Vagina (tissue), 2 donors: ENCODE measurements at regions not wholly inside any gene's neighbourhood (a gene's known extent, or its start where the extent isn't known, plus 50 kb on each side); places are given as distances from the start of the nearest gene placed in this dataset.

Experiments
- DNase-seq, 2 donors: peaks; one replicate each; pipeline ENCODE4 v3.0.0-alpha.2; 2017; ENCODE audit errors: extremely low spot score in 2 of 2
- H3K27ac ChIP-seq: fragments of 200-600 bp; sonication (generic); one replicate; pipeline ENCODE4 v1.5.1; 2019
- H3K27me3 ChIP-seq: fragments of 200-600 bp; sonication (generic); one replicate; pipeline ENCODE4 v1.5.1; 2019
- H3K36me3 ChIP-seq, 2 donors: fragments of 200-600 bp; sonication (generic); one replicate each; pipeline ENCODE4 v1.5.1; 2017 to 2019
- H3K4me1 ChIP-seq: fragments of 200-600 bp; sonication (generic); one replicate; pipeline ENCODE4 v1.5.1; 2019
- H3K4me3 ChIP-seq, 2 donors: fragments of 200-600 bp; sonication (generic); 1 replicate in 1 of 2; 2 replicates in 1 of 2; pipeline ENCODE4 v1.5.1; 2016 to 2019
- H3K9me3 ChIP-seq: fragments of 200-600 bp; sonication (generic); one replicate; pipeline ENCODE4 v1.5.1; 2019
- POLR2A ChIP-seq, 2 donors: fragments of 450-650 bp; IDR thresholded peaks; one replicate each; pipeline ENCODE4 v1.6.1; 2017; ENCODE audit warnings: antibody characterized with exemption in 2 of 2, mild to moderate bottlenecking in 2 of 2, moderate library complexity in 2 of 2
- POLR2AphosphoS5 ChIP-seq, 2 donors: sonication (generic); formaldehyde crosslinking; IDR thresholded peaks; one replicate each; pipeline ENCODE4 v1.9.0; 2017; ENCODE audit warnings: antibody characterized with exemption in 2 of 2, mild to moderate bottlenecking in 2 of 2, low read depth in 1 of 2; ENCODE audit not compliant: insufficient read depth in 1 of 2
- intact Hi-C: fragments of 100-400 bp; cut with DNase I; formaldehyde crosslinking; loops from one replicate; pipeline ENCODE4 v1.15.1; 2023
- TF ChIP-seq, protein P1 (sequence below), 3 experiments: fragments of 450-650 bp in 2 of 3; fragments of 200-600 bp in 1 of 3; sonication (generic) in 1 of 3; IDR thresholded peaks; one replicate each; pipeline ENCODE4 v1.5.1; 2017 to 2019; ENCODE audit warnings: antibody characterized with exemption in 3 of 3, mild to moderate bottlenecking in 2 of 3, moderate library complexity in 2 of 3

GRCh38 chr10:108755646-108756045, 1167.7 kb downstream of the XPNPEP1 start:
- TF ChIP-seq POLR2A (IDR thresholded peaks at IDR 0.05) (no peak), POLR2AphosphoS5 (IDR thresholded peaks at IDR 0.05; ENCODE audit: insufficient read depth in 1 of 2, low read depth in 1 of 2) (no peak)
- TF ChIP-seq, protein P1, sequence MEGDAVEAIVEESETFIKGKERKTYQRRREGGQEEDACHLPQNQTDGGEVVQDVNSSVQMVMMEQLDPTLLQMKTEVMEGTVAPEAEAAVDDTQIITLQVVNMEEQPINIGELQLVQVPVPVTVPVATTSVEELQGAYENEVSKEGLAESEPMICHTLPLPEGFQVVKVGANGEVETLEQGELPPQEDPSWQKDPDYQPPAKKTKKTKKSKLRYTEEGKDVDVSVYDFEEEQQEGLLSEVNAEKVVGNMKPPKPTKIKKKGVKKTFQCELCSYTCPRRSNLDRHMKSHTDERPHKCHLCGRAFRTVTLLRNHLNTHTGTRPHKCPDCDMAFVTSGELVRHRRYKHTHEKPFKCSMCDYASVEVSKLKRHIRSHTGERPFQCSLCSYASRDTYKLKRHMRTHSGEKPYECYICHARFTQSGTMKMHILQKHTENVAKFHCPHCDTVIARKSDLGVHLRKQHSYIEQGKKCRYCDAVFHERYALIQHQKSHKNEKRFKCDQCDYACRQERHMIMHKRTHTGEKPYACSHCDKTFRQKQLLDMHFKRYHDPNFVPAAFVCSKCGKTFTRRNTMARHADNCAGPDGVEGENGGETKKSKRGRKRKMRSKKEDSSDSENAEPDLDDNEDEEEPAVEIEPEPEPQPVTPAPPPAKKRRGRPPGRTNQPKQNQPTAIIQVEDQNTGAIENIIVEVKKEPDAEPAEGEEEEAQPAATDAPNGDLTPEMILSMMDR (IDR thresholded peaks at IDR 0.05) = no peak
- Histone ChIP-seq H3K4me1 (no peaks in the 10 kb centered on the region), H3K4me3 (no peak overlapping the region), H3K27me3 (no peaks in the 10 kb centered on the region), H3K27ac (no peak overlapping the region), H3K9me3 (no peaks in the 10 kb centered on the region), H3K36me3 (no peaks in the 10 kb centered on the region)
- intact Hi-C loops = no loop called here
- DNase-seq = no peak

DNA sequence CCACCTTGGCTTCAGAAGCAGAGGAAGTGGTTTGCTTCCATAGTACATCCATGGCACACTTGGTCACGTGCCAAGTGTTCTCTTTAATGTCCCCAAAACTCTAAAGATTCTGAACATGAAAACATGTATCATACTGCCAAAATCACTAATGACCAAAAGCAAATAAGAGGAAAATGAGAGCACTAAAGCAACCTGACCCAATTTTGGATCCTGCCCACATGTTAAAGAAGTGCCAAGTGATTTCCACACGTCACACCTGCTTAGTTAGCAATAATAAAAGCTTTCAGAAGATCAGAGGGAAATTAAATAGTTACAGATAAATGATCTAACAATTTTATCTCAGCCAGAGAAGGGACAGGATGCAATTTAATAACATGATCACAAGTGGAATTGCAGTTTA, 1170.0 kb downstream of the XPNPEP1 start:
- no peaks in the 10 kb centered on the region for H3K4me1 ChIP-seq
- H3K36me3 ChIP-seq = no peaks in the 10 kb centered on the region
- TF ChIP-seq, protein P1 (IDR thresholded peaks at IDR 0.05) = no peak
- no peak for TF ChIP-seq POLR2AphosphoS5 (IDR thresholded peaks at IDR 0.05; ENCODE audit: insufficient read depth in 1 of 2, low read depth in 1 of 2)
- no peak for TF ChIP-seq POLR2A (IDR thresholded peaks at IDR 0.05)
- intact Hi-C loops = no loop called here
- DNase-seq = no peak
- H3K27ac ChIP-seq = no peak overlapping the region
- H3K4me3 ChIP-seq = no peak overlapping the region
- no peaks in the 10 kb centered on the region for H3K9me3 ChIP-seq
- H3K27me3 ChIP-seq = no peaks in the 10 kb centered on the region

DNA sequence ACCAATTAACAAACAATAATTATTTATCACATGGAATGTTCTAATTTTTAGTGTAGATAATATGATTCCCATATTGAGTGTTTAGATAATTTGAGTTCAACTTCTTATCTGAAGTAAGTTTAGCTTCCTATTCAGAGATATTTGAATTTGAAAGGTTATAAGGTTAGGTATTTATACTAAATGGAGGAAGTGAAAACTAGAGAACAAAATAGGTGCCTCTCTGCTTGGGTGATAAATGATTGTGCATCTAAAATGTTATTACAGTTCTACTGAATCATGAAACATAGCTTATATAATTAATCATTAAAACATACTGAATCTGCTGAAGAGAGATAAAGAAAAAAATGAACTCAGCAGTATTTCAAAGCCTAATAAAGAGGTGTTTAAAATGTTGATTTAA, 1174.3 kb downstream of the XPNPEP1 start:
- TF ChIP-seq POLR2AphosphoS5 (IDR thresholded peaks at IDR 0.05; ENCODE audit: insufficient read depth in 1 of 2, low read depth in 1 of 2) (no peak), POLR2A (IDR thresholded peaks at IDR 0.05) (no peak)
- TF ChIP-seq, protein P1 (IDR thresholded peaks at IDR 0.05) = no peak
- Histone ChIP-seq H3K4me3 (no peak overlapping the region), H3K27me3 (no peaks in the 10 kb centered on the region), H3K36me3 (no peaks in the 10 kb centered on the region), H3K4me1 (no peaks in the 10 kb centered on the region), H3K27ac (no peak overlapping the region), H3K9me3 (no peaks in the 10 kb centered on the region)
- intact Hi-C loops = no loop called here
- no peak for DNase-seq

DNA sequence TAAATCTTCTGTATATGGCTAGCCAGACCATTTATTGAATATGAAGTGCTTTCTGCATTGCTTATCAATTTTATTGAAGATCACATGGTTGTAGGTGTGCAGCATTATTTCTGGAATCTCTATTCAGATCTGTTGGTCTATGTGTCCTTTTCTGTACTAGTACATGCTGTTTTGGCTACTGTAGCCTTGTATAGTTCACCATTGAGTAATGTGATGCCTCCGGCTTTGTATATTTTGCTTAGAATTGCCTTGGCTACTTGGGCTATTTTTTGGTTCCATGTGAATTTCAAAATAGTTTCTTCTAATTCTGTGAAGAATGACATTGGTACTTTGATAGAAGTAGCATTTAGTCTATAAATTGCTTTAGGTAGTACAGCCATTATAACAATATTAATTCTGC, 1187.2 kb downstream of the XPNPEP1 start:
- no peak for DNase-seq
- no peak overlapping the region for H3K4me3 ChIP-seq
- H3K4me1 ChIP-seq = no peaks in the 10 kb centered on the region
- TF ChIP-seq, protein P1 (IDR thresholded peaks at IDR 0.05) = no peak
- H3K9me3 ChIP-seq = no peaks in the 10 kb centered on the region
- intact Hi-C loops = no loop called here
- H3K36me3 ChIP-seq = no peaks in the 10 kb centered on the region
- H3K27ac ChIP-seq = no peak overlapping the region
- no peaks in the 10 kb centered on the region for H3K27me3 ChIP-seq

DNA sequence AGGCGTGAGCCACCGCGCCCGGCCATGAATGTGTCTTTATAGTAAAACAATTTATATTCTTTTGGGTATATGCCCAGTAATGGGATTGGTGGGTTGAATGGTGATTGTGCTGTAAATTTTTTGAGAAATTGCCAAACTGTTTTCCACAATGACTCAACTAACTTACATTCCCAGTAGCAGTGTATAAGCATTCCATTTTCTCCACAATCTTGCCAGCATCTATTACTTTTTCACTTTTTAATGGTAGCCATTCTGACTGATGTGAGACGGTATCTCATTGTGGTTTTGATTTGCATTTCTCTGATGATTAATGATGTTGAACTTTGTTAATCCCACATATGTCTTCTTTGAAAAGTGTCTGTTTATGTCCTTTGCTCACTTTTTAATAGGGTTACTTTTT, 1187.9 kb downstream of the XPNPEP1 start:
- Histone ChIP-seq H3K36me3 (no peaks in the 10 kb centered on the region), H3K4me1 (no peaks in the 10 kb centered on the region), H3K27me3 (no peaks in the 10 kb centered on the region), H3K4me3 (no peak overlapping the region), H3K9me3 (no peaks in the 10 kb centered on the region), H3K27ac (no peak overlapping the region)
- intact Hi-C loops = no loop called here
- DNase-seq = no peak
- TF ChIP-seq, protein P1 (IDR thresholded peaks at IDR 0.05) = no peak
- no peak for TF ChIP-seq POLR2A (IDR thresholded peaks at IDR 0.05)
